ENCODE measurements at regions not wholly inside any gene's neighbourhood (a gene's known extent, or its start where the extent isn't known, plus 50 kb on each side); places are given as distances from the start of the nearest gene placed in this dataset.

DNA sequence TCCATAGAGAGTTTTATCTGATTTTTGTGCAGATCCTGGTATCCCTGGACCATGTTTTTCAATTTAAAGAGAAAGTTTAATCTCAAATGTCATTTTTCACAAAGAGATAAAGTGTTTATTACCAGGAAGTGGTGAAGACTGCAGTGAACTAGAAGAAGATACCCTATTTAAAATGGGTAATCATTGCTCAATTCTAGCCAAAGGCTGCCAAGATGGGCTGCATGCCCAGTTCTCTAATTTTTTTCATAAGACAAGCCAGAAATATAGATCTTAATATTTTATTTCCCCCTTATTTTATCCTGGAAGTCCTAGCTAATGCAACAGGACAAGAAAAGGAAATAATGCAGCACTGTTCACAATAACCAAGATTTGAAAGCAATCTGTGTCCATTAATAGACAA, 343.5 kb downstream of the PCNX1 start:
- no peak for TF ChIP-seq EZH2 (IDR thresholded peaks at IDR 0.05; ENCODE audit: low read depth)
- TF ChIP-seq, protein P1, sequence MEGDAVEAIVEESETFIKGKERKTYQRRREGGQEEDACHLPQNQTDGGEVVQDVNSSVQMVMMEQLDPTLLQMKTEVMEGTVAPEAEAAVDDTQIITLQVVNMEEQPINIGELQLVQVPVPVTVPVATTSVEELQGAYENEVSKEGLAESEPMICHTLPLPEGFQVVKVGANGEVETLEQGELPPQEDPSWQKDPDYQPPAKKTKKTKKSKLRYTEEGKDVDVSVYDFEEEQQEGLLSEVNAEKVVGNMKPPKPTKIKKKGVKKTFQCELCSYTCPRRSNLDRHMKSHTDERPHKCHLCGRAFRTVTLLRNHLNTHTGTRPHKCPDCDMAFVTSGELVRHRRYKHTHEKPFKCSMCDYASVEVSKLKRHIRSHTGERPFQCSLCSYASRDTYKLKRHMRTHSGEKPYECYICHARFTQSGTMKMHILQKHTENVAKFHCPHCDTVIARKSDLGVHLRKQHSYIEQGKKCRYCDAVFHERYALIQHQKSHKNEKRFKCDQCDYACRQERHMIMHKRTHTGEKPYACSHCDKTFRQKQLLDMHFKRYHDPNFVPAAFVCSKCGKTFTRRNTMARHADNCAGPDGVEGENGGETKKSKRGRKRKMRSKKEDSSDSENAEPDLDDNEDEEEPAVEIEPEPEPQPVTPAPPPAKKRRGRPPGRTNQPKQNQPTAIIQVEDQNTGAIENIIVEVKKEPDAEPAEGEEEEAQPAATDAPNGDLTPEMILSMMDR (conservative IDR thresholded peaks at IDR 0.05), result no peak

All from PC-9 (cell line).